ENCODE measurements at regions not wholly inside any gene's neighbourhood (a gene's known extent, or its start where the extent isn't known, plus 50 kb on each side); places are given as distances from the start of the nearest gene placed in this dataset.

DNA sequence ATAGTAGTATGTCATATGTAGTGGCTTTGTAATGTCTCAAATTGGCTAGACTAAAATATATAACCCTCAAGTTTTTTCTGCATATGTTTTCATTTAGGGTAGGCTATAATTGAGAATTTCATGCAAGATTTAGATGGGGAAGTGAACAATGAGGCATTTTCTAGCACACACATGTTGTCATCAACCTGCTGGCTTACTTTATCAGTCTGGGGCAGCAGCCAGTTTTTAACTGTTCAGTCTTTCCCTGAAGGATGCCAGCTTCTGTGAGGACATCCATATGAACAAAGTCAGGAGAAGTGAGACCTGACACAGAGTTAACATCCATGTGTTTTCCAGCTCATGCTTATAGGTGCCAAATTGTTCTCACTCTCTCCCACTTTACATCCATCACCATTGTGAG lies 74.7 kb upstream of the OLFM3 start:
- Histone ChIP-seq H3K27me3 (ENCODE audit: control insufficient read depth, low read length) (no peaks in the 10 kb centered on the region), H3K9me3 (ENCODE audit: control insufficient read depth, insufficient read depth, low read length) (no peaks in the 10 kb centered on the region), H3K9me2 (replicated peaks; ENCODE audit: control insufficient read depth, low read length) (no peaks in the 10 kb centered on the region), H3K27ac (ENCODE audit: low read depth, low read length) (no peak overlapping the region), H3K36me3 (ENCODE audit: control insufficient read depth, low read length) (no peaks in the 10 kb centered on the region), H3K4me2 (ENCODE audit: low read length) (no peak overlapping the region), H3F3A (ENCODE audit: control insufficient read depth, insufficient read depth) (no peaks in the 10 kb centered on the region), H4K20me1 (ENCODE audit: control insufficient read depth, insufficient read depth, low read depth, low read length) (no peaks in the 10 kb centered on the region), H3K4me1 (ENCODE audit: control insufficient read depth, low read length) (no peaks in the 10 kb centered on the region), H3K4me3 (ENCODE audit: low read length) (no peak overlapping the region), H3K79me2 (ENCODE audit: control insufficient read depth, low read length) (no peaks in the 10 kb centered on the region)
- no peak for TF ChIP-seq EZH2phosphoT487 (IDR thresholded peaks at IDR 0.05; ENCODE audit: borderline replicate concordance, low read length)
- TF ChIP-seq, protein P1, sequence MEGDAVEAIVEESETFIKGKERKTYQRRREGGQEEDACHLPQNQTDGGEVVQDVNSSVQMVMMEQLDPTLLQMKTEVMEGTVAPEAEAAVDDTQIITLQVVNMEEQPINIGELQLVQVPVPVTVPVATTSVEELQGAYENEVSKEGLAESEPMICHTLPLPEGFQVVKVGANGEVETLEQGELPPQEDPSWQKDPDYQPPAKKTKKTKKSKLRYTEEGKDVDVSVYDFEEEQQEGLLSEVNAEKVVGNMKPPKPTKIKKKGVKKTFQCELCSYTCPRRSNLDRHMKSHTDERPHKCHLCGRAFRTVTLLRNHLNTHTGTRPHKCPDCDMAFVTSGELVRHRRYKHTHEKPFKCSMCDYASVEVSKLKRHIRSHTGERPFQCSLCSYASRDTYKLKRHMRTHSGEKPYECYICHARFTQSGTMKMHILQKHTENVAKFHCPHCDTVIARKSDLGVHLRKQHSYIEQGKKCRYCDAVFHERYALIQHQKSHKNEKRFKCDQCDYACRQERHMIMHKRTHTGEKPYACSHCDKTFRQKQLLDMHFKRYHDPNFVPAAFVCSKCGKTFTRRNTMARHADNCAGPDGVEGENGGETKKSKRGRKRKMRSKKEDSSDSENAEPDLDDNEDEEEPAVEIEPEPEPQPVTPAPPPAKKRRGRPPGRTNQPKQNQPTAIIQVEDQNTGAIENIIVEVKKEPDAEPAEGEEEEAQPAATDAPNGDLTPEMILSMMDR (IDR thresholded peaks at IDR 0.05; ENCODE audit: low read depth, low read length, poor library complexity, severe bottlenecking) = no peak

DNA sequence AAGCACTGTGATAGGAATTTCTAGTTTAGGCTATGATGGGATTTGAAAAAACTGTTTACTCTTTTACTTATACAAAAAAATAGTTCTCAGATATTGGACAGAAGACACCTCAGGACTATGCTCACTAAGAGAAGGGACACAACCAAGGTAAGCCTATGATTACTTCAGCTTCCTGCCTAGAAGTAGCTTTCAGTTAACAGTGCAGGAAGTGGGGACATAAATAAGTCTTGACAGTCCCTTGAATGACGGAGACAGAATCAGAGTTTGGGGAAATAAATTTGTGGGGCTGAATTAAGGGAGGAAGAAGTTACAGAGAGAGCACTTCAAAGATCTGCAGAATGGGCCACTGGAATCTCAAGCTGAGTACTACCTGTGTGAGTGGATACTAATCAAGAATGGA lies 53.8 kb upstream of the OLFM3 start:
- H3K27me3 ChIP-seq (ENCODE audit: control insufficient read depth, low read length) = no peaks in the 10 kb centered on the region
- no peaks in the 10 kb centered on the region for H3K9me3 ChIP-seq (ENCODE audit: control insufficient read depth, insufficient read depth, low read length)
- no peaks in the 10 kb centered on the region for H3K9me2 ChIP-seq (replicated peaks; ENCODE audit: control insufficient read depth, low read length)
- H3K4me1 ChIP-seq (ENCODE audit: control insufficient read depth, low read length) = no peaks in the 10 kb centered on the region
- TF ChIP-seq EZH2phosphoT487 (IDR thresholded peaks at IDR 0.05; ENCODE audit: borderline replicate concordance, low read length) = no peak
- TF ChIP-seq, protein P1 (IDR thresholded peaks at IDR 0.05; ENCODE audit: low read depth, low read length, poor library complexity, severe bottlenecking) = no peak
- H3K27ac ChIP-seq (ENCODE audit: low read depth, low read length) = no peak overlapping the region
- no peak overlapping the region for H3K4me3 ChIP-seq (ENCODE audit: low read length)
- no peaks in the 10 kb centered on the region for H3K79me2 ChIP-seq (ENCODE audit: control insufficient read depth, low read length)
- H4K20me1 ChIP-seq (ENCODE audit: control insufficient read depth, insufficient read depth, low read depth, low read length) = no peaks in the 10 kb centered on the region
- no peak overlapping the region for H3K4me2 ChIP-seq (ENCODE audit: low read length)
- H3K36me3 ChIP-seq (ENCODE audit: control insufficient read depth, low read length) = no peaks in the 10 kb centered on the region
- no peaks in the 10 kb centered on the region for H3F3A ChIP-seq (ENCODE audit: control insufficient read depth, insufficient read depth)

DNA sequence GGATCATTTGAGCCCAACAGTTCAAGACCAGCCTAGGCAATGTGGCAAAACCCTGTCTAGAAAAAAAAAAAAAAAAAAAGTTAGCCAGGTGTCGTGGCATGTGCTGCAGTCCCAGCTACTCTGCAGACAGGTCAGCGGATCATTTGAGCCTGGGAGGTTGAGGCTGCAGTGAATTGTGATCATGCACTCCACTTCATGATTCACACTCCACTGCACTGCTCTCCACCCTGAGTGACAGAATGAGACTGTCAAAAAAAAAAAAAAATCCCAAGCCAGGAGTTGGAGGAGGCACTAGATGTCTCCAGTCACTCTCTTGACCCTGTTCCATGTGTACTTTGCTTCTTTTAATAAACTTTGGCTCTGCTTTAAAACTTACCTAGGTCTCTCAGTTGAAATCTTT lies 51.0 kb upstream of the OLFM3 start:
- H3K4me2 ChIP-seq (ENCODE audit: low read length) = no peak overlapping the region
- H3F3A ChIP-seq (ENCODE audit: control insufficient read depth, insufficient read depth) = no peaks in the 10 kb centered on the region
- TF ChIP-seq EZH2phosphoT487 (IDR thresholded peaks at IDR 0.05; ENCODE audit: borderline replicate concordance, low read length) = no peak
- TF ChIP-seq, protein P1 (IDR thresholded peaks at IDR 0.05; ENCODE audit: low read depth, low read length, poor library complexity, severe bottlenecking) = no peak
- H3K9me3 ChIP-seq (ENCODE audit: control insufficient read depth, insufficient read depth, low read length) = no peaks in the 10 kb centered on the region
- no peak overlapping the region for H3K4me3 ChIP-seq (ENCODE audit: low read length)
- H3K9me2 ChIP-seq (replicated peaks; ENCODE audit: control insufficient read depth, low read length) = no peaks in the 10 kb centered on the region
- H4K20me1 ChIP-seq (ENCODE audit: control insufficient read depth, insufficient read depth, low read depth, low read length) = no peaks in the 10 kb centered on the region
- H3K27ac ChIP-seq (ENCODE audit: low read depth, low read length) = no peak overlapping the region
- no peaks in the 10 kb centered on the region for H3K79me2 ChIP-seq (ENCODE audit: control insufficient read depth, low read length)
- no peaks in the 10 kb centered on the region for H3K36me3 ChIP-seq (ENCODE audit: control insufficient read depth, low read length)
- H3K4me1 ChIP-seq (ENCODE audit: control insufficient read depth, low read length) = no peaks in the 10 kb centered on the region
- H3K27me3 ChIP-seq (ENCODE audit: control insufficient read depth, low read length) = no peaks in the 10 kb centered on the region

Measured in DOHH2 (cell line).